Loucy (cell line): ENCODE measurements at regions not wholly inside any gene's neighbourhood (a gene's known extent, or its start where the extent isn't known, plus 50 kb on each side); places are given as distances from the start of the nearest gene placed in this dataset.

Experiments used
- EZH2phosphoT487 ChIP-seq: fragments of 200-600 bp; IDR thresholded peaks from 2 replicates; pipeline ENCODE4 v1.6.1; 2018; ENCODE audit warnings: antibody characterized with exemption, mild to moderate bottlenecking, moderate library complexity, borderline replicate concordance
- TF ChIP-seq, protein P1 (sequence below): fragments of 200-600 bp; sonication (generic); conservative IDR thresholded peaks from 2 replicates; pipeline ENCODE4 v1.5.1; 2014; ENCODE audit warnings: mild to moderate bottlenecking, antibody characterized with exemption, low read length

GRCh38 chr13:75154331-75154730 lies 327.6 kb downstream of the TBC1D4 start:
- no peak for TF ChIP-seq EZH2phosphoT487
- TF ChIP-seq, protein P1, sequence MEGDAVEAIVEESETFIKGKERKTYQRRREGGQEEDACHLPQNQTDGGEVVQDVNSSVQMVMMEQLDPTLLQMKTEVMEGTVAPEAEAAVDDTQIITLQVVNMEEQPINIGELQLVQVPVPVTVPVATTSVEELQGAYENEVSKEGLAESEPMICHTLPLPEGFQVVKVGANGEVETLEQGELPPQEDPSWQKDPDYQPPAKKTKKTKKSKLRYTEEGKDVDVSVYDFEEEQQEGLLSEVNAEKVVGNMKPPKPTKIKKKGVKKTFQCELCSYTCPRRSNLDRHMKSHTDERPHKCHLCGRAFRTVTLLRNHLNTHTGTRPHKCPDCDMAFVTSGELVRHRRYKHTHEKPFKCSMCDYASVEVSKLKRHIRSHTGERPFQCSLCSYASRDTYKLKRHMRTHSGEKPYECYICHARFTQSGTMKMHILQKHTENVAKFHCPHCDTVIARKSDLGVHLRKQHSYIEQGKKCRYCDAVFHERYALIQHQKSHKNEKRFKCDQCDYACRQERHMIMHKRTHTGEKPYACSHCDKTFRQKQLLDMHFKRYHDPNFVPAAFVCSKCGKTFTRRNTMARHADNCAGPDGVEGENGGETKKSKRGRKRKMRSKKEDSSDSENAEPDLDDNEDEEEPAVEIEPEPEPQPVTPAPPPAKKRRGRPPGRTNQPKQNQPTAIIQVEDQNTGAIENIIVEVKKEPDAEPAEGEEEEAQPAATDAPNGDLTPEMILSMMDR = no peak
